ENCODE measurements at regions not wholly inside any gene's neighbourhood (a gene's known extent, or its start where the extent isn't known, plus 50 kb on each side); places are given as distances from the start of the nearest gene placed in this dataset.
A peak's percentile ranks its signal among the peaks of the same experiment; 100 is the strongest.

DNA sequence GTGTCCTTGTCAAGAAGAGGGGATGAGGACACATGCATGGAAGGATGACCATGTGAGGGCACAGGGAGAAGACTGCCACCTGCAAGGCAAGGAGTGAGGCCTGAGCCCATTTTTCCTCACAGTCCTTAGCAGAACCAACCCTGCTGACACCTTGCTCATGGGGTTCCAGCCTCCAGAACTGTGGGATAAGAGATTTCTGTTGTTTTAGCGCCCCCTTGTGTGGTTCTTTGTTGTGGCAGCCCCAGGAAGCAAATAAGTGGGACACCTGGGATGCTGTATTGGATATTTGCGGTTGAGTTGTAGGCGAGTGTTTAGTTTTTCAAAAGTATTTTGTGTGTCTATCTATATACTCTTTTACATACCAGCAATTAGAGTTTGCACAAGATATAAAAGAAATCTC lies 206.4 kb downstream of the NXNL2 start:
- no peak overlapping the region for H3K27ac ChIP-seq
- no peak for ATAC-seq (ENCODE audit: insufficient number of reproducible peaks, low FRiP score, low read depth)
- DNase-seq (ENCODE audit: low spot score): no peak
- no peak overlapping the region for H3K4me3 ChIP-seq
- no peaks in the 10 kb centered on the region for H3K9me3 ChIP-seq
- no peak for TF ChIP-seq CTCF (IDR thresholded peaks at IDR 0.05)
- H3K27me3 ChIP-seq (replicated peaks; ENCODE audit: insufficient read depth): no peaks in the 10 kb centered on the region
- no peaks in the 10 kb centered on the region for H3K36me3 ChIP-seq
- H3K4me1 ChIP-seq (ENCODE audit: control insufficient read depth in 1 of 2, low read depth in 2 of 2): peaks cover 0 to 14% of the 10 kb centered on the region in 2 donors

DNA sequence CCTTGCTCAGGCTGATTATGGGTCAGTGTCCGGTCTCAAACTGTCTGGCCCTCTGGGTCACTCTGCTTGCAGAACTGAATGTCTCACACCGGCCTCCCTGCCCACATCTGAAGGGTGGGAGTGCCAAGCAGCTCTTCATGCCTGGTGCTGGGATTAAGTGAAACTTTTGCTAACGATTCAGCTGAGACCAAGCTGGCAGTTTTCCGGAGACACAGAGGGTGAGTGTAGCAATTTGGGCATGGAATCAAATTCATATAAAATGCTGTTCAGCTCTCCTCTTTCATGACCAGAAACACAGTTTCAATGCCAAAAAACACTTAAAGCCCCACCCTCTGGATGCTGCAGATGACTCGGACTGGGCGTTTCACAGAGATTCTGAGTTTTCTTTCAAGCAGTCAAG lies 207.5 kb downstream of the NXNL2 start:
- no peaks in the 10 kb centered on the region for H3K27me3 ChIP-seq (replicated peaks; ENCODE audit: insufficient read depth)
- no peak overlapping the region for H3K4me3 ChIP-seq

DNA sequence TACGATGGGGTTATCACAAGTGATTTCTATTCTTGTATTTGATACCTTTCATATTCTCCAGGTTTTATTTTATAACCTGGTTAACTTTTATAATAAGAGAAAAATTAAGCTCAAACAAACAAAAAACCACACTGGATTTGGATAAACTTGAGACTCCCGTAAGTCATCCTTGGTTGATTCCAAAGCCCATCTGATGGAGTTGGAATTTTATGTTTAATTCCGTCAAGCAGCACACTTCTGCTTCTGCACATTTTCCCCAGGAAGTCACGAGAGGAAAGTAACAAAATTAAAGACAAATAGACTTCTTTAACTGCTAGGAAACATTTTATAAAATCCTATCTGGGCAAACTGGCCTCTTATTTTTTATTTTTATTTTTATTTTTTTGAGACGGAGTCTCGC lies 207.9 kb downstream of the NXNL2 start:
- no peak for ATAC-seq (ENCODE audit: insufficient number of reproducible peaks, low FRiP score, low read depth)
- H3K4me3 ChIP-seq: no peak overlapping the region

More for the DNA sequence above, 207.5 kb downstream of the NXNL2 start:
- peaks cover 0 to 23% of the 10 kb centered on the region in 2 donors for H3K4me1 ChIP-seq (ENCODE audit: control insufficient read depth in 1 of 2, low read depth in 2 of 2)
- DNase-seq (ENCODE audit: low spot score) (no peak), ATAC-seq (ENCODE audit: insufficient number of reproducible peaks, low FRiP score, low read depth) (peak; percentile 73)
- H3K9me3 ChIP-seq: no peaks in the 10 kb centered on the region
- TF ChIP-seq CTCF (IDR thresholded peaks at IDR 0.05): no peak
- H3K36me3 ChIP-seq: no peaks in the 10 kb centered on the region
- no peak overlapping the region for H3K27ac ChIP-seq

DNA sequence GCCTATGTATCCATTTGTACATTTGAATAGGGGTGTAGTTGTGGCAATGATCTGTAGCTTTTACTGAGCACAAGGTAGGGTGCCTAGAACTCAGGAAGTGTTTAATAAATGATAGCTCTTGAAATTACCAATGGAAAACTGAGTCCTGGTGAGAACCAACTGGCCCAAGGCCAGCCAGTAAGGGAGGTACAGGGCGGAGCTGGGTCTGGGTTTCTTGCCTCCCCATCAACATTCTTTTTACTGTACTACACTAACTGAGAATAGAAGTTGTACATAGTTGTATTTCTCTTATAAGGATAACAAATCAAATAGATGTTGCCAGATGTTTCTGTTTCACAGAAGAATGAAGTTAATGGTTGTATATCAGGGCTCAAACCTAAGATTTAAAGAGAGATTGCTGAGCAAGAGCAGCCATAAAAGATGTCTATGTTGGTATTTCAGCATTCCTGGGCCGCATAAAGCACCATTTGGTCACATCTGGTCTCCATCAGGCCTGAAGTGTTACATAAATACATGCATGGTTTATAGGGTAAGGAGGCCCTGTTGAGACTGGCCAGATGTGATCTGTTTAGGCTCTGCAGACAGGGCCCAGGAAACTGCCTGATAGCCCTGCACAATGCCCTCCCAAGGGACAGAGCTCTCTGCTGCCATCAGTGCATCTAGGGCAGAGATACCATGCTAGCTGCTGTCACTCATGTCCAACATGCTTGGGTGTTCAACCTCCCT lies 210.5 kb downstream of the NXNL2 start:
- no peaks in the 10 kb centered on the region for H3K27me3 ChIP-seq (replicated peaks; ENCODE audit: insufficient read depth)
- no peak overlapping the region for H3K27ac ChIP-seq
- ATAC-seq (ENCODE audit: insufficient number of reproducible peaks, low FRiP score, low read depth) (no peak), DNase-seq (ENCODE audit: low spot score) (no peak)
- H3K4me3 ChIP-seq: no peak overlapping the region
- no peaks in the 10 kb centered on the region for H3K9me3 ChIP-seq
- no peak for TF ChIP-seq CTCF (IDR thresholded peaks at IDR 0.05)
- no peaks in the 10 kb centered on the region for H3K36me3 ChIP-seq
- peaks cover 0 to 40% of the 10 kb centered on the region in 2 donors for H3K4me1 ChIP-seq (ENCODE audit: control insufficient read depth in 1 of 2, low read depth in 2 of 2)

More for the DNA sequence above, 207.9 kb downstream of the NXNL2 start:
- H3K4me1 ChIP-seq (ENCODE audit: control insufficient read depth in 1 of 2, low read depth in 2 of 2): peaks cover 0 to 25% of the 10 kb centered on the region in 2 donors
- no peak for TF ChIP-seq CTCF (IDR thresholded peaks at IDR 0.05)
- H3K36me3 ChIP-seq: no peaks in the 10 kb centered on the region
- no peaks in the 10 kb centered on the region for H3K27me3 ChIP-seq (replicated peaks; ENCODE audit: insufficient read depth)
- H3K27ac ChIP-seq: no peak overlapping the region
- H3K9me3 ChIP-seq: no peaks in the 10 kb centered on the region
- DNase-seq (ENCODE audit: low spot score): no peak

GRCh38 chr9:88746029-88746742 lies 211.2 kb downstream of the NXNL2 start:
- ATAC-seq (ENCODE audit: insufficient number of reproducible peaks, low FRiP score, low read depth): no peak

More at GRCh38 chr9:88746029-88746742, 211.2 kb downstream of the NXNL2 start:
- Histone ChIP-seq H3K27ac (no peak overlapping the region), H3K4me3 (no peak overlapping the region), H3K36me3 (no peaks in the 10 kb centered on the region), H3K4me1 (ENCODE audit: control insufficient read depth in 1 of 2, low read depth in 2 of 2) (peaks cover 0 to 40% of the 10 kb centered on the region in 2 donors), H3K27me3 (replicated peaks; ENCODE audit: insufficient read depth) (no peaks in the 10 kb centered on the region), H3K9me3 (no peaks in the 10 kb centered on the region)
- TF ChIP-seq CTCF (IDR thresholded peaks at IDR 0.05): no peak
- no peak for DNase-seq (ENCODE audit: low spot score)

All from thoracic aorta (tissue), 2 donors.